ENCODE measurements at regions not wholly inside any gene's neighbourhood (a gene's known extent, or its start where the extent isn't known, plus 50 kb on each side); places are given as distances from the start of the nearest gene placed in this dataset.

- Histone ChIP-seq H3K27ac (ENCODE audit: low read length) (no peak overlapping the region), H3K36me3 (ENCODE audit: control insufficient read depth, insufficient read depth, low read length) (no peaks in the 10 kb centered on the region), H3K9me3 (ENCODE audit: control insufficient read depth, insufficient read depth, low read length) (no peaks in the 10 kb centered on the region), H3K27me3 (ENCODE audit: control insufficient read depth, insufficient read depth, low read length) (no peaks in the 10 kb centered on the region), H3K4me1 (ENCODE audit: control insufficient read depth, insufficient read depth, low read length) (no peaks in the 10 kb centered on the region), H3K4me3 (ENCODE audit: low read length) (no peak overlapping the region)
- Mint-ChIP-seq H3K27me3 (ENCODE audit: low read depth in 2 of 2) (peaks cover 14 to 16% of the 10 kb centered on the region in 2 donors), H3K4me3 (no peak overlapping the region), H3K27ac (no peak overlapping the region), H3K9me3 (no peaks in the 10 kb centered on the region), H3K4me1 (no peaks in the 10 kb centered on the region), H3K36me3 (no peaks in the 10 kb centered on the region)
- no peak for ATAC-seq
- intact Hi-C loops (cut with micrococcal nuclease), result no loop called here
- DNase-seq, result no peak
- WGBS (ENCODE audit: insufficient coverage), result 82% methylated on average over 11 of the region's 12 CpGs
- TF ChIP-seq, protein P1, sequence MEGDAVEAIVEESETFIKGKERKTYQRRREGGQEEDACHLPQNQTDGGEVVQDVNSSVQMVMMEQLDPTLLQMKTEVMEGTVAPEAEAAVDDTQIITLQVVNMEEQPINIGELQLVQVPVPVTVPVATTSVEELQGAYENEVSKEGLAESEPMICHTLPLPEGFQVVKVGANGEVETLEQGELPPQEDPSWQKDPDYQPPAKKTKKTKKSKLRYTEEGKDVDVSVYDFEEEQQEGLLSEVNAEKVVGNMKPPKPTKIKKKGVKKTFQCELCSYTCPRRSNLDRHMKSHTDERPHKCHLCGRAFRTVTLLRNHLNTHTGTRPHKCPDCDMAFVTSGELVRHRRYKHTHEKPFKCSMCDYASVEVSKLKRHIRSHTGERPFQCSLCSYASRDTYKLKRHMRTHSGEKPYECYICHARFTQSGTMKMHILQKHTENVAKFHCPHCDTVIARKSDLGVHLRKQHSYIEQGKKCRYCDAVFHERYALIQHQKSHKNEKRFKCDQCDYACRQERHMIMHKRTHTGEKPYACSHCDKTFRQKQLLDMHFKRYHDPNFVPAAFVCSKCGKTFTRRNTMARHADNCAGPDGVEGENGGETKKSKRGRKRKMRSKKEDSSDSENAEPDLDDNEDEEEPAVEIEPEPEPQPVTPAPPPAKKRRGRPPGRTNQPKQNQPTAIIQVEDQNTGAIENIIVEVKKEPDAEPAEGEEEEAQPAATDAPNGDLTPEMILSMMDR (IDR thresholded peaks at IDR 0.05), result no peak
These were observed 125.0 kb upstream of the RPL38 start for GRCh38 chr17:74078363-74078941.

DNA sequence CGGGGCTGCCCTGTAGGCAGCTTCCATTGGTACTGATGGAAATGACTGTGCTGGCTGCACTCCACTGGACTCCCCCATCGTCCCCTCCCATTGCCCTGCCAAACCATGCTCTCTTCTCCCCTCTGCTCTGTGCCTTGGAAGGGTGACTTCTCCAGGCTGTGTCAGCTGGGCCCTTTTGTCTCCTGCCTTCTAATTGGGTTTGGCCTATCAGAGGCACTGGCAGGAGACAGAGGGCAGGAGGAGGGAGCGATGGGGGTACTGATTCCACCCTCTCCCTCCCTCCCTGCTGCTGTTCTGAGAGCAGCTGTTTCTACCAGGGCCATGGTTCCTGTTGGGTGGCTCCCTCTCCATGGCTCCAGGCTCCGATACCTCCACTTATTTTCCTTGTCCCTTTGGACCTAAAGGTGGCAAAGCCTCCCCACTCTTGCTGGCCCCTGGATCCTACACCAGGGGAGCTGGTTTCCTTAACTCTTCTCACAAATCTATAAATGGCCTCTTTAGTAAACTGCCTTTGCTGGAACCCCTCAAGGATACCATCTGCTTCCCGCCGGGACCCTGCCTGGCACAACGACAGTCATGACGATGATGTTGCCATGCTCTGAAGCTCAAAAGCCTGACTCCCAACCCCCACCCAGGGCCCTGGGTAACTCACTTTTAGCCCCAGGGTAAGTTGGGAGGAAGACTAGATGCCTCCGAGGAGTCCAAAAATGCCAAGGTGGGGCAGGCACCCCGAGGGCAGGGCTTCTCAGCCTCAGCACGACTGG is 123.8 kb upstream of the RPL38 start:
- no peak overlapping the region for H3K27ac ChIP-seq (ENCODE audit: low read length)
- WGBS (ENCODE audit: insufficient coverage), result 87% methylated on average over 11 of the region's 11 CpGs
- TF ChIP-seq, protein P1 (IDR thresholded peaks at IDR 0.05), result no peak
- no peaks in the 10 kb centered on the region for H3K9me3 ChIP-seq (ENCODE audit: control insufficient read depth, insufficient read depth, low read length)
- ATAC-seq, result no peak
- H3K27ac Mint-ChIP-seq, result no peak overlapping the region
- no peak overlapping the region for H3K4me3 Mint-ChIP-seq
- no peaks in the 10 kb centered on the region for H3K4me1 ChIP-seq (ENCODE audit: control insufficient read depth, insufficient read depth, low read length)
- intact Hi-C loops (cut with micrococcal nuclease), result no loop called here
- H3K36me3 Mint-ChIP-seq, result peaks cover 1% of the 10 kb centered on the region
- DNase-seq, result no peak
- no peaks in the 10 kb centered on the region for H3K36me3 ChIP-seq (ENCODE audit: control insufficient read depth, insufficient read depth, low read length)
- H3K4me3 ChIP-seq (ENCODE audit: low read length), result no peak overlapping the region
- H3K27me3 ChIP-seq (ENCODE audit: control insufficient read depth, insufficient read depth, low read length), result no peaks in the 10 kb centered on the region
- H3K27me3 Mint-ChIP-seq (ENCODE audit: low read depth in 2 of 2), result peaks cover 9 to 20% of the 10 kb centered on the region in 2 donors
- peaks cover 0 to under 1% of the 10 kb centered on the region in 2 donors for H3K9me3 Mint-ChIP-seq
- H3K4me1 Mint-ChIP-seq, result no peaks in the 10 kb centered on the region

GRCh38 chr17:74080656-74081582 is 122.6 kb upstream of the RPL38 start:
- 69% methylated on average over 19 of the region's 21 CpGs for WGBS (ENCODE audit: insufficient coverage)
- H3K27me3 Mint-ChIP-seq (ENCODE audit: low read depth in 2 of 2), result peaks cover 18 to 20% of the 10 kb centered on the region in 2 donors
- intact Hi-C loops (cut with micrococcal nuclease), result no loop called here
- no peak overlapping the region for H3K27ac Mint-ChIP-seq
- Histone ChIP-seq H3K27ac (ENCODE audit: low read length) (no peak overlapping the region), H3K27me3 (ENCODE audit: control insufficient read depth, insufficient read depth, low read length) (no peaks in the 10 kb centered on the region), H3K36me3 (ENCODE audit: control insufficient read depth, insufficient read depth, low read length) (no peaks in the 10 kb centered on the region), H3K4me3 (ENCODE audit: low read length) (no peak overlapping the region), H3K4me1 (ENCODE audit: control insufficient read depth, insufficient read depth, low read length) (no peaks in the 10 kb centered on the region), H3K9me3 (ENCODE audit: control insufficient read depth, insufficient read depth, low read length) (peaks cover 4% of the 10 kb centered on the region)
- no peak for ATAC-seq
- peaks cover 5 to 7% of the 10 kb centered on the region in 2 donors for H3K9me3 Mint-ChIP-seq
- peaks cover 7% of the 10 kb centered on the region for H3K36me3 Mint-ChIP-seq
- TF ChIP-seq, protein P1 (IDR thresholded peaks at IDR 0.05), result no peak
- no peak for DNase-seq
- no peaks in the 10 kb centered on the region for H3K4me1 Mint-ChIP-seq
- no peak overlapping the region for H3K4me3 Mint-ChIP-seq
